C4-2B (cell line): ENCODE measurements at regions not wholly inside any gene's neighbourhood (a gene's known extent, or its start where the extent isn't known, plus 50 kb on each side); places are given as distances from the start of the nearest gene placed in this dataset.

Source experiments
- ZFX ChIP-seq: fragments of 450-650 bp; IDR thresholded peaks from 2 replicates; pipeline ENCODE4 v1.6.1; 2017
- TF ChIP-seq, protein P1 (sequence below): fragments of 450-650 bp; conservative IDR thresholded peaks from 2 replicates; pipeline ENCODE4 v1.5.1; 2017; ENCODE audit warnings: mild to moderate bottlenecking

DNA sequence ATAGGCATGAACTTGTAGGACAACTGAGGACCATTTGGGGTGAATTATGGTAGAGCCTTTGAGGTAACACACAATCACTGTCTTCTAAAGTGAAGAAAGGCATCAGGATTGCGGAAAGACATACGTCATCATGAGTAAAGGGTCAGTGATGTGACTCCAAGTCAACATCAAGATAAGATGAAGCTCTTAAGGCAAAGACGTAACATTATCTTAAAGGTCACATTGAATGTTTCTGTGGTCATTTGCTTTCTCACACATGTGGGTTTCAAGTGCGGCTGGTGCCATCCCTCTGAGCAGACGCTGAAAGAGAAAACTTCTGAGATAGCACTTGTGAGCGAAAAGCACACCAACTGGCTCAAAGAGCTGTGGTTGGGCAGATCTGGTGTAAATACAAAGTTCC, 63.3 kb upstream of the GRAMD2B start:
- TF ChIP-seq, protein P1, sequence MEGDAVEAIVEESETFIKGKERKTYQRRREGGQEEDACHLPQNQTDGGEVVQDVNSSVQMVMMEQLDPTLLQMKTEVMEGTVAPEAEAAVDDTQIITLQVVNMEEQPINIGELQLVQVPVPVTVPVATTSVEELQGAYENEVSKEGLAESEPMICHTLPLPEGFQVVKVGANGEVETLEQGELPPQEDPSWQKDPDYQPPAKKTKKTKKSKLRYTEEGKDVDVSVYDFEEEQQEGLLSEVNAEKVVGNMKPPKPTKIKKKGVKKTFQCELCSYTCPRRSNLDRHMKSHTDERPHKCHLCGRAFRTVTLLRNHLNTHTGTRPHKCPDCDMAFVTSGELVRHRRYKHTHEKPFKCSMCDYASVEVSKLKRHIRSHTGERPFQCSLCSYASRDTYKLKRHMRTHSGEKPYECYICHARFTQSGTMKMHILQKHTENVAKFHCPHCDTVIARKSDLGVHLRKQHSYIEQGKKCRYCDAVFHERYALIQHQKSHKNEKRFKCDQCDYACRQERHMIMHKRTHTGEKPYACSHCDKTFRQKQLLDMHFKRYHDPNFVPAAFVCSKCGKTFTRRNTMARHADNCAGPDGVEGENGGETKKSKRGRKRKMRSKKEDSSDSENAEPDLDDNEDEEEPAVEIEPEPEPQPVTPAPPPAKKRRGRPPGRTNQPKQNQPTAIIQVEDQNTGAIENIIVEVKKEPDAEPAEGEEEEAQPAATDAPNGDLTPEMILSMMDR = no peak
- TF ChIP-seq ZFX = no peak
